ENCODE measurements at regions not wholly inside any gene's neighbourhood (a gene's known extent, or its start where the extent isn't known, plus 50 kb on each side); places are given as distances from the start of the nearest gene placed in this dataset.

DNA sequence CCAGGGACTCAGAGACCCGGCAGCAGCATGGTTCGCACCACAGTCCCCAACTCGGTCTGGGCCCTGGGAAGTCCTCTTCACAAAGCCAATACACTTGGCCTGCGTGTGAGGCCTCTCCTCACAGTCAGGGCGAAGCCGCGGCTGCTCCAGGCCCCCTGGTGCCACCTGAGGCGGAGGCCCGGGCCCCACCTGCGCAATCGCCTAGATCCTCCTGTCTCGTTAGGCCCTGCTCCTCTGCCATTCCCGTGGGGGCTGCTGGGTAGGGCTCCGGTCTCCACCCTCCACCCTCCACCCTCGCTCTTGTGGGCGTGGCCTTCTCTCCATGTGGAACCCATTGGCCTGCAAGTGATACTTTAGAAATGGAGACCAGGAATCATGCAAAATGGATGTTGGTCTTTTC, 553.3 kb downstream of the INHBA start:
- Histone ChIP-seq H3K36me3 (no peaks in the 10 kb centered on the region), H3K4me3 (no peak overlapping the region), H3K27me3 (no peaks in the 10 kb centered on the region), H3K9me3 (no peaks in the 10 kb centered on the region), H3K4me1 (ENCODE audit: insufficient read depth) (no peaks in the 10 kb centered on the region), H3K27ac (no peak overlapping the region)
- WGBS, 3 donors: 94 to 97% (median 95%) methylated on average over 16 of the region's 16 CpGs
- TF ChIP-seq POLR2A (IDR thresholded peaks at IDR 0.05): no peak
- no peak for TF ChIP-seq EP300 (IDR thresholded peaks at IDR 0.05)
- TF ChIP-seq, protein P1, sequence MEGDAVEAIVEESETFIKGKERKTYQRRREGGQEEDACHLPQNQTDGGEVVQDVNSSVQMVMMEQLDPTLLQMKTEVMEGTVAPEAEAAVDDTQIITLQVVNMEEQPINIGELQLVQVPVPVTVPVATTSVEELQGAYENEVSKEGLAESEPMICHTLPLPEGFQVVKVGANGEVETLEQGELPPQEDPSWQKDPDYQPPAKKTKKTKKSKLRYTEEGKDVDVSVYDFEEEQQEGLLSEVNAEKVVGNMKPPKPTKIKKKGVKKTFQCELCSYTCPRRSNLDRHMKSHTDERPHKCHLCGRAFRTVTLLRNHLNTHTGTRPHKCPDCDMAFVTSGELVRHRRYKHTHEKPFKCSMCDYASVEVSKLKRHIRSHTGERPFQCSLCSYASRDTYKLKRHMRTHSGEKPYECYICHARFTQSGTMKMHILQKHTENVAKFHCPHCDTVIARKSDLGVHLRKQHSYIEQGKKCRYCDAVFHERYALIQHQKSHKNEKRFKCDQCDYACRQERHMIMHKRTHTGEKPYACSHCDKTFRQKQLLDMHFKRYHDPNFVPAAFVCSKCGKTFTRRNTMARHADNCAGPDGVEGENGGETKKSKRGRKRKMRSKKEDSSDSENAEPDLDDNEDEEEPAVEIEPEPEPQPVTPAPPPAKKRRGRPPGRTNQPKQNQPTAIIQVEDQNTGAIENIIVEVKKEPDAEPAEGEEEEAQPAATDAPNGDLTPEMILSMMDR (IDR thresholded peaks at IDR 0.05): no peak
- peak in 1 of 5 donors; percentile 14 for DNase-seq
- intact Hi-C loops (cut with DNase I): loop anchor here in 1 of 4 donors (10.0 kb wide), 1 partner anchor 275 kb away; no protein-coding TSS in a partner anchor

DNA sequence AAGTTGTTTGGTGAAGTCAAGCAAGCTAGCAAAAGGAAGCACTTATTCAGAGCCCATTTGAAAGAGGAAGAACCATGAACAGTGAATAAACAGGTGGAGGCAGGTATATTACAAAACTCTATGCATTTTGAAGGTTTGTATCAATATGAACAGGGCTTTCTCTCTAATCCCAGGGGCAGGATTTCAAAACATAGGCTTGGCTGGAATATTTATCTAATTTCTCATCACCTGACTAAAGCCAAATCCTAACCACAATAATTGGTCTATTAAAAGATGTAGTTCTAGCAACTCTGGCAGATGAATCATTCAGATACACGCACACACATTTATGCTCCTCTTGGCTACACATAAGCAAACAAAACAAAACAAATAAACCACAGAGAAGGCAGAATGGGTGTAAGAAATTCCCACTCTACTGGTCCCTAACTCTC, 554.4 kb downstream of the INHBA start:
- H3K4me3 ChIP-seq: no peak overlapping the region
- 57 to 75% (median 61%) methylated on average over 1 of the region's 1 CpG for WGBS, 3 donors
- H3K27ac ChIP-seq: no peak overlapping the region
- no peak for DNase-seq
- intact Hi-C loops (cut with DNase I): loop anchor here in 1 of 4 donors (10.0 kb wide), 1 partner anchor 276 kb away; no protein-coding TSS in a partner anchor
- H3K36me3 ChIP-seq: no peaks in the 10 kb centered on the region
- H3K4me1 ChIP-seq (ENCODE audit: insufficient read depth): no peaks in the 10 kb centered on the region
- no peaks in the 10 kb centered on the region for H3K9me3 ChIP-seq
- H3K27me3 ChIP-seq: no peaks in the 10 kb centered on the region
- TF ChIP-seq, protein P1 (IDR thresholded peaks at IDR 0.05): no peak
- TF ChIP-seq POLR2A (IDR thresholded peaks at IDR 0.05): no peak
- TF ChIP-seq EP300 (IDR thresholded peaks at IDR 0.05): no peak

DNA sequence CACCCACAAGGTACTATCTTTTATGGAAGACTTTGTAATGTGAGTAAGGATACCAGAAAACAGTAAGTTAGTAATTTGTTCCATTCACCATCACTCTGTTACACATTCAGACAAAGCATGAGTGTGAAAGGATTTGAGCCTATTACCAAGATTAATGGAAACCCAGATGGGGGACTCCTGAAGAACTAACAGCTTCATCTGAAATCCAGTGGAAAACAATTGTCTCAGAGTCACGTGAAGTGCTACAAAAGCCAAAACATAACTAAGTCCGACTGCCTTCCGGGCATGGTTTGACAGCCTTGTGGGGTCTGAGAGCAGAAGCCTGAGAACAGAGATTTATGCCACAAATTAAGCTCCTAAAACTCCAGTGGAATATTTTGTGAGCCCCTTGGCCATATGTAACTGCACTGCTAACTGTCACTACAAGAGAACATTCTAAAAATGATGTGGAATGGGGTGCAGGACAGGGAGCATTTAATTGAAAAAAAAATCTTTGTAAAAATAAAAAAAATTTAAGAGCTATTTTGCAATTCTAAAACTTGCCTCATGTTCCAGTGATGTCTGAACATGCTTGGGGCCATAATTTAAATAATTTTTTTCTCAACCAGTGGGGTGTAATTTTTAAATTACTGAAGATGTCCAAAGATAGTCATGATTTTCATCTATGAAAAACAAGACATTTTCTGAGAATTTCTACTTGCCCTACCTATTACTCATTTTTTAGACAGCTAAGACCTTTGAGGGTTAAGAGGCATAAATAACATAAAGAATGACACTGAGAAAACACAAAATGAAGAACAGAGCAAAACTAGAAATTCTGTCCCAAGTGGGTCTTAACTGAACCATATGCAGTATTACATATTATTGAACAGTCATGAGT, 555.0 kb downstream of the INHBA start:
- Histone ChIP-seq H3K9me3 (no peaks in the 10 kb centered on the region), H3K27me3 (no peaks in the 10 kb centered on the region), H3K4me3 (no peak overlapping the region), H3K27ac (no peak overlapping the region), H3K36me3 (no peaks in the 10 kb centered on the region), H3K4me1 (ENCODE audit: insufficient read depth) (no peaks in the 10 kb centered on the region)
- TF ChIP-seq POLR2A (IDR thresholded peaks at IDR 0.05) (no peak), EP300 (IDR thresholded peaks at IDR 0.05) (no peak)
- TF ChIP-seq, protein P1 (IDR thresholded peaks at IDR 0.05): no peak
- intact Hi-C loops (cut with DNase I): loop anchor here in 1 of 4 donors (10.0 kb wide), 1 partner anchor 277 kb away; no protein-coding TSS in a partner anchor
- DNase-seq: no peak
- 50 to 73% (median 71%) methylated on average over 3 of the region's 3 CpGs for WGBS, 3 donors

DNA sequence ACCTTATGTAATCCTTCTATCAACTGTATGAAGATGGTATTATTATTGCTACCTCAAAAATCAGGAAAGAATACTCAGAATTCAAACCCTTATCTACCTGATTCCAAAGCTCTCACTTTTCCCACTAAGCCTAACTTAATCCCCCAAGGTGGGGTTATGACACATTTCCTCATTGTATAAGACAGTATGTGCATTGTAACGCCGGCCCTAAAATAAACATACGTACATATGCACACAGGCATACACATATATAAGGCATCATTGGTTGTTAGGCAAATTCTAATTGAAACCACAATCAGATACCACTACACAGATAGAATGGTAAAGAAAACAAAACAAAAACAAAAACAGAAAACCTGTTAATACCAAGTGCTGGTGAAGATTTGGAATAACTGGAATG, 556.5 kb downstream of the INHBA start:
- H3K9me3 ChIP-seq: no peaks in the 10 kb centered on the region
- H3K4me3 ChIP-seq: no peak overlapping the region
- DNase-seq: no peak
- H3K36me3 ChIP-seq: no peaks in the 10 kb centered on the region
- no peaks in the 10 kb centered on the region for H3K27me3 ChIP-seq
- TF ChIP-seq POLR2A (IDR thresholded peaks at IDR 0.05) (no peak), EP300 (IDR thresholded peaks at IDR 0.05) (no peak)
- TF ChIP-seq, protein P1 (IDR thresholded peaks at IDR 0.05): no peak
- WGBS, 3 donors: 91 to 94% (median 93%) methylated on average over 3 of the region's 3 CpGs
- no peak overlapping the region for H3K27ac ChIP-seq
- intact Hi-C loops (cut with DNase I): loop anchor here in 1 of 4 donors (10.0 kb wide), 1 partner anchor 278 kb away; no protein-coding TSS in a partner anchor
- no peaks in the 10 kb centered on the region for H3K4me1 ChIP-seq (ENCODE audit: insufficient read depth)
